Brain microvascular endothelial cell (primary cell): ENCODE measurements at regions not wholly inside any gene's neighbourhood (a gene's known extent, or its start where the extent isn't known, plus 50 kb on each side); places are given as distances from the start of the nearest gene placed in this dataset.

Source experiments
- DNase-seq: peaks from one replicate; pipeline ENCODE4 v3.0.0-alpha.2; 2020
- H3K27ac ChIP-seq: fragments of 250-450 bp; sonication (Bioruptor Pico); 2 replicates; pipeline ENCODE4 v1.5.1; 2020; ENCODE audit warnings: mild to moderate bottlenecking, moderate library complexity
- H3K27me3 ChIP-seq: fragments of 250-450 bp; sonication (Bioruptor Pico); replicated peaks from 2 replicates; pipeline ENCODE4 v1.5.1; 2020; ENCODE audit warnings: mild to moderate bottlenecking
- H3K36me3 ChIP-seq: fragments of 250-450 bp; sonication (Bioruptor Pico); replicated peaks from 2 replicates; pipeline ENCODE4 v1.5.1; 2020; ENCODE audit warnings: mild to moderate bottlenecking
- H3K4me3 ChIP-seq: 2 replicates; pipeline ENCODE4 v1.5.1; 2011; ENCODE audit warnings: low read depth, mild to moderate bottlenecking, control low read depth, low read length, moderate library complexity
- in situ Hi-C: cut with HindIII; loops from 2 replicates; pipeline ENCODE4 v1.10.0; 2017; ENCODE audit warnings: low sequenced_read_pairs, low pct_ligation_motif_present
- TF ChIP-seq, protein P1 (sequence below): IDR thresholded peaks from 2 replicates; pipeline ENCODE4 v1.5.1; 2011; ENCODE audit warnings: low read depth, mild to moderate bottlenecking, moderate library complexity, low read length, control low read depth, inconsistent platforms; ENCODE audit errors: missing control alignments

GRCh38 chr14:38959021-38959420, 144.0 kb downstream of the SEC23A start:
- no peak for DNase-seq
- Histone ChIP-seq H3K27me3 (no peaks in the 10 kb centered on the region), H3K4me3 (no peak overlapping the region), H3K36me3 (no peaks in the 10 kb centered on the region), H3K27ac (no peak overlapping the region)
- in situ Hi-C loops, result no loop called here
- TF ChIP-seq, protein P1, sequence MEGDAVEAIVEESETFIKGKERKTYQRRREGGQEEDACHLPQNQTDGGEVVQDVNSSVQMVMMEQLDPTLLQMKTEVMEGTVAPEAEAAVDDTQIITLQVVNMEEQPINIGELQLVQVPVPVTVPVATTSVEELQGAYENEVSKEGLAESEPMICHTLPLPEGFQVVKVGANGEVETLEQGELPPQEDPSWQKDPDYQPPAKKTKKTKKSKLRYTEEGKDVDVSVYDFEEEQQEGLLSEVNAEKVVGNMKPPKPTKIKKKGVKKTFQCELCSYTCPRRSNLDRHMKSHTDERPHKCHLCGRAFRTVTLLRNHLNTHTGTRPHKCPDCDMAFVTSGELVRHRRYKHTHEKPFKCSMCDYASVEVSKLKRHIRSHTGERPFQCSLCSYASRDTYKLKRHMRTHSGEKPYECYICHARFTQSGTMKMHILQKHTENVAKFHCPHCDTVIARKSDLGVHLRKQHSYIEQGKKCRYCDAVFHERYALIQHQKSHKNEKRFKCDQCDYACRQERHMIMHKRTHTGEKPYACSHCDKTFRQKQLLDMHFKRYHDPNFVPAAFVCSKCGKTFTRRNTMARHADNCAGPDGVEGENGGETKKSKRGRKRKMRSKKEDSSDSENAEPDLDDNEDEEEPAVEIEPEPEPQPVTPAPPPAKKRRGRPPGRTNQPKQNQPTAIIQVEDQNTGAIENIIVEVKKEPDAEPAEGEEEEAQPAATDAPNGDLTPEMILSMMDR, result no peak

- Histone ChIP-seq H3K36me3 (no peaks in the 10 kb centered on the region), H3K27me3 (no peaks in the 10 kb centered on the region), H3K27ac (no peak overlapping the region), H3K4me3 (no peak overlapping the region)
- in situ Hi-C loops, result no loop called here
- TF ChIP-seq, protein P1, result no peak
- DNase-seq, result no peak
Measured at GRCh38 chr14:38958589-38958988, 144.4 kb downstream of the SEC23A start.

- in situ Hi-C loops, result no loop called here
- TF ChIP-seq, protein P1, result no peak
- DNase-seq, result no peak
- H3K27me3 ChIP-seq, result no peaks in the 10 kb centered on the region
- no peaks in the 10 kb centered on the region for H3K36me3 ChIP-seq
- no peak overlapping the region for H3K4me3 ChIP-seq
- no peak overlapping the region for H3K27ac ChIP-seq
Measured at GRCh38 chr14:38951451-38951850, 151.6 kb downstream of the SEC23A start.

- no peak for DNase-seq
- H3K4me3 ChIP-seq, result no peak overlapping the region
- H3K36me3 ChIP-seq, result no peaks in the 10 kb centered on the region
- in situ Hi-C loops, result no loop called here
- TF ChIP-seq, protein P1, result no peak
- no peak overlapping the region for H3K27ac ChIP-seq
- H3K27me3 ChIP-seq, result no peaks in the 10 kb centered on the region
Measured at GRCh38 chr14:38950676-38951075, 152.4 kb downstream of the SEC23A start.

DNA sequence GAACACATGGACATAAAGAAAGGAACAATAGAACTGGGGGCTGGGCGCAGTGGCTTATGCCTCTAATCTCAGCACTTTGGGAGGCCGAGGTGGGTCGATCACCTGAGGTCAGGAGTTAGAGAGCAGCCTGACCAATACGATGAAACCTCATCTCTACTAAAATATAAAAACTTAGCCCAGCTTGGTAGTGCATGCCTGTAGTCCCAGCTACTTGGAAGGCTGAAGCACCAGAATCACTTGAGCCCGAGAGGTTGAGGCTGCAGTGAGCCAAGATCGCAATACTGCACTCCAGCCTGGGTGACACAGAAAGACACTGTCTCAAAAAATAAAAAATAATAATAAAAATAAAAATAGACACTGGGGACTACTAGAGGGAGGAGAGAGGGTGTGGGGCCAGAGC, 154.5 kb downstream of the SEC23A start:
- in situ Hi-C loops, result no loop called here
- H3K27ac ChIP-seq, result no peak overlapping the region
- TF ChIP-seq, protein P1, result no peak
- H3K36me3 ChIP-seq, result no peaks in the 10 kb centered on the region
- H3K27me3 ChIP-seq, result no peaks in the 10 kb centered on the region
- no peak overlapping the region for H3K4me3 ChIP-seq
- no peak for DNase-seq

- no peak overlapping the region for H3K27ac ChIP-seq
- H3K27me3 ChIP-seq, result no peaks in the 10 kb centered on the region
- no peak overlapping the region for H3K4me3 ChIP-seq
- in situ Hi-C loops, result no loop called here
- DNase-seq, result no peak
- TF ChIP-seq, protein P1, result no peak
- no peaks in the 10 kb centered on the region for H3K36me3 ChIP-seq
Measured at GRCh38 chr14:38948171-38948570, 154.9 kb downstream of the SEC23A start.
